HG02884 (cell line): ENCODE measurements at regions not wholly inside any gene's neighbourhood (a gene's known extent, or its start where the extent isn't known, plus 50 kb on each side); places are given as distances from the start of the nearest gene placed in this dataset.

Experiments used
- ATAC-seq: cut with Tn5 transposase; IDR thresholded peaks from one replicate; pipeline ENCODE4 v1.9.1; 2021; ENCODE audit warnings: mild to moderate bottlenecking, moderate library complexity; ENCODE audit not compliant: unreplicated experiment

DNA sequence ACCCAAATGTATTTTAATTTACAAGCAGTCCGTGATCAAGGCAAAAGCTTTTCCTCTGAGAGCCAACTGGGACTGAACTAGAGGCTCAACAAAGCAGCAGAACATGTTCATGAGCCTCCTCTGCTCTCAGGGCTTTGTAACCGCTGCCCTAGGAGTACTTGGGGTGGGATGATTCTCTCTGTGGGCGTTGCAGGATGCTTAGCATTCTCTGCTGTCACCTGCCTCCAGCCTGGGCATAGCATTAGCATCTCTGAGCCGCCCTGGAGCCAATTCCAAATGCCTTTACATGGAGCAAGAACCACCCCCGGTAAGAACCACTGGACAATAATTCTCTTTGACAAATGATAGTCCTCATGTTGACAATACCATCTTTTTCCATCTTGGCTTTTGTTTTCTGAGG, 237.6 kb upstream of the CDH4 start:
- ATAC-seq, result no peak

DNA sequence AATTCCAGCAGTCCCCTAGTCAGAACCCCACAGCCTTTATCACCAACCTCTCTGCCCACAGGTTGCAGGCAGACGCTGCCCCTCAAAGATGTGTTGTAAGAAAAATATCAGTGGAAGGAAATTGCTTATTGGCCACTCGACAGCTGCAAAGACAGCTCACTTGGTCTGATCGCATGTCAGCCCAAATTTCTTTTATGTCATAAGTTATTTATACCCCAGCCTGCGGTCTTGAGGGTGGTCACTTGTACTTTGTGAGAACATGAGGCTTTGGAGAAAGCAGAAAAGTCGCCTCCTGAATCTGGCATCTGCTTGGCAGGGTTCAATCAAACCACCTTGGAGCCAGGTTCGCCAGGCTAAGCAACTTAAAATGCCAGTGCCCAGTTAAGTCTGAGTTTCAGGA, 236.5 kb upstream of the CDH4 start:
- no peak for ATAC-seq

DNA sequence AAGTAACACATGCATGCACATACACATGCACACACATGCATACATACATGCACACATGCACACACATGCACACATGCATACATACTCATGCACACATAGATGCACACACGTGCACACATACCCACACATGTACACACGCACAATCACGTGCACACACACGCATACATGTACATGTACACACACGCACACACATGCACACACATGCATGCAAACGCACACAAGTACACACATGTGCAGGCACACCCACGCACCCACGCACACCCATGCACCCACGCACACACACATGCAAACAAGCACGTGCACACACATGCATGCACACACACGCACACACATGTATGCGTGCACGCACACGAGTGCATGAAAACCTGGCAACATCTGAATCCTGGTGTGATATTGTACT, 232.7 kb upstream of the CDH4 start:
- no peak for ATAC-seq

DNA sequence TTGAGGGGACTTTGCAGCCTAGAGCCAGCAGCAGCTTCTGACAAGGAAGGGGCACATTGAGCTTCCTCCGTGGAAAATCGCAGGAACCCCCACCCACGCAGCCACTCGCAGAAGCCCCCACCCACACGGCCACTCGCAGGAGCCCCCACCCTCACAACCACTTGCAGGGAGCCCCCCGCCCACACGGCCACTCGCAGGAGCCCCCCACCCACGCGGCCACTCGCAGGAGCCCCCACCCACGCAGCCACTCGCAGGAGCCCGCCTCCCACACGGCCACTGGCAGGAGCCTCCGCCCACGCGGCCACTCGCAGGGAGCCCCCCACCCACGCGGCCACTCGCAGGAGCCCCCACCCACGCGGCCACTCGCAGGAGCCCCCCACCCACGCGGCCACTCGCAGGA, 228.4 kb upstream of the CDH4 start:
- ATAC-seq, result no peak

DNA sequence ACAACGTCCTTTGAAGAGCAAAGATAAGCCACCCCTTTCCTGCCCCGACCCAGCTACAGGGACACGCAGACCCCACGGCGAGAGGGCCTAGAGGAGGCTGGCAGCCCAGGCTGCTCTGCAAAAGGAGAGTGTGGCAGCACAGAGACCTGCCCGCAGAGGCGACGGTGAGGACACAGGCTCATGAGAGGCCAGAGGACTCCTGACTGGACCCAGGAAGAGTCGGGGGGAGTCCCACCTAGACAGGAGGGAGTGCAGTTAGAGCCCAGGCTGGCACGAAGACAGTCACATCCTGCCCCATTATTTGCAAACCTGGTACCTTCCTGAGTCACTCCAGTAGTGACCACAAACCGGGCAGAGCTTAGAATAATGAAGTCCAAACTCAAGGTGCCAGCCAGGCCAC, 227.7 kb upstream of the CDH4 start:
- no peak for ATAC-seq

DNA sequence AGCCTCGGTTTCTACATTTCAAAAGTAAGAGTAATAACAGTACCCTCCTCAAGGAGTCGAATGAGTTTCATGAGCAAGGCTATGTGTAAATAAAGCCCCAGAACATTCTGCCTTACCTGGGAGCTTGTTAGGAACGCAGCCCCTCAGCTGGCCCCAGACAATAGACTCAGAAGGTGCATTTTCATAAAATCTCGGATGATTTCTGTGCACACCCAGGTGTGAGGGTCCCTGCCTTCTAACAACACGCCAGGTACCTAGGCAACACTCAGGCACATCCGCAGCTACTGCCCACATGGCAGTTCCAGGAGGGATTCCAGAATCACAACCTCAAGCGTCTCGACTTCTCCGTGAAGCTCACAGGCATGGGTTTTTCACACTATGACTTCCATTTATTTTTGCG, 226.5 kb upstream of the CDH4 start:
- no peak for ATAC-seq

DNA sequence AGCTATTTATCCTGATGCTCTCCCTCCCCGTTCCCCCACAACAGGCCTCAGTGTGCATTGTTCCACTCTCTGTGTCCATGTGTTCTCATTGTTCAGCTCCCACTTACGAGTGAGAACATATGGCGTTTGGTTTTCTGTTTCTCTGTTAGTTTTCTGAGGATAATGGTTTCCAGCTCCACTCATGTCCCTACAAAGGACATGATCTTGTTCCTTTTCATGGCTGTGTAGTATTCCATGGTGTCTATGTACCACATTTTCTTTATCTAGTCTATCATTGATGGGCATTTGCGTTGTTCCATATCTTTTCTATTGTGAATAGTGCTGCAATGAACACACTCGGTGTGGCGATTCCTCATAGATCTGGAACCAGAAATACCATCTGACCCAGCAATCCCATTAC, 225.9 kb upstream of the CDH4 start:
- no peak for ATAC-seq

DNA sequence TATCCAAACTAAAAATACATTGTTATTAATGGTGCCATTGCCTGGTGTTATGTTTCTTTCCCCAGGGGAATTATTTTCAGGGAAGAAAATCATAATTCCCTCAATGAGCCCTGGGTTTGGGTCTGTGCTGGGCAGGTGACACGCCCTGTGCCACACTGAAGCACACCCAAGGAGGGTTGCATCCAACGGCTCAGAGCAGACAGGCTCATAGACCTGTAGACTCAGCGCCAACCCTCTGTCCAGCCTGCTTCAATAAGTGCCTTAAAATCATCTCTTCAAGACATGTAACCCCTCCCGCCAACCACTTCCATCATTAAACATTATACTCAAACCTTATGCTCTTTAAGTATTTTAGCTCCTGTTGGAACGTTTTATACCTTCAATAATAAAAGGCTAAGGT, 225.3 kb upstream of the CDH4 start:
- no peak for ATAC-seq

DNA sequence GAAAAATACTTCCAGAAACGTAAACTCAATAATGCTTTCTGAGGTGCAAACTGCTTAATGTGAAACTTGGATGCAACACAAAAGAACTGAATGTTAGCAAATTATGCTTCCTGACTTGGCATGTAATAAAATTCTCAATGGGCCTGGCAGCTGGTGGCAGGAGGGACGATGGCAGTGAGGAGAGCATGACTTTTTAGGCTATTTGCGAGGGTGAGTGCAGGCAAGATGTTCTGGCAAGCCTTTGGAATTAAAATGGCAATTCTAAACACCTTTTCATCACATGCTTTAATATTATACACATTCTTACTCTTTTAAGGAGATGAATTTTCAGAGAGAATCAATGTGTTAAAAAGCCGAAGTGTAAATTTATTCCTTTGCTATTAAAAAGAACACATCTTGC, 224.8 kb upstream of the CDH4 start:
- no peak for ATAC-seq

DNA sequence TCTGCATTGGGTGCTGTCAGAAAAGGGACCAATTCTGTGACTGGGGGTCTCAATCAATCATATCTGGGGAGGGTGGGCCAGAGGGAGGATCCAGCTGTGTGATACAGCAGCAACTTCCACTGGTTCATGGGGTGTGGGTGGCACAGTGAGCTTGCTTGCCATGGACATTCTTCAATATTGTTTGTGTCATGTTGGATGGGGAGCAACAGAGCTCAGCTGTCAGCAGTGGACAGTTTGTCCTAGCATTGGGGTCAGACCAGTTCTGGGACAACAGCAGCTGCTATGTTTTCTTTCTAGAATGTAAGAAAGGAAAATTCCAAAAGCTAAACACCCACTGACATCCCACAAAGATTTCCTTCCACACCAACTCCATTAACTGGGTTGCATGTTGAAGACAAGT, 221.9 kb upstream of the CDH4 start:
- no peak for ATAC-seq

DNA sequence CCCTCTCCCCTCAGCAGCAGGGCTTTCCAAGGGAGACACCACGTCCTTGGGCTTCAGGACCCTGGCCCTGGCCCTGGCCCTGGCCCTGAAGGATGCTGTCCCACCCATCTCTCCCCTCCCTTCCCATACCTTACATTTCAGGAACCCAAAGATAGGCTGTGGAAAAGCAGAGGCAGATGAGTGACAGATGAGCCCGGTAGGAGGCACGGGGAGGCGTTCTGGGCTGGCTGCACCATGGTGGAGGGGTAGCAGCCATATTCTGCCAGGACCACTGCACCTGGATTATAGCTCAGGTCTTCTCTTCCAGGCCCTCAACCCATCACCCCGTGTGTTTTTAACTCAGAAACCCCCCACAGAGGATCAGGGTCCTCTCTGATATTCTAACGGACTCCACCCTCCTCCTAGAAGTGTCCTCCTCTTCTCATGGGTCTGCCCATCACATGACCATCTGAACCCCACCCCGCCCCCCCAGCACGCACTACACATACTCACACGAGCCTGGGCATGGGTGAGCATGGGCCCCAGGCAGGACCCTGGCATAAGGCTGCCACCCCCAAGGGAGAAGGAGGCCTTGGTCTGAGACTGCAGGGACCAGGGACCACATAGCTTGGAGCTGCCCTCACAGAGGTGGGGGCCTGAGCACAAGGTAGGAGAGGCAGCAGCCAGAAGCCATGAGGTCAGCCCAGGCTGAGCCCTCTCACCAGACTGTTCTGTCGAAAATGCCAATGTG, 220.8 kb upstream of the CDH4 start:
- ATAC-seq, result no peak

DNA sequence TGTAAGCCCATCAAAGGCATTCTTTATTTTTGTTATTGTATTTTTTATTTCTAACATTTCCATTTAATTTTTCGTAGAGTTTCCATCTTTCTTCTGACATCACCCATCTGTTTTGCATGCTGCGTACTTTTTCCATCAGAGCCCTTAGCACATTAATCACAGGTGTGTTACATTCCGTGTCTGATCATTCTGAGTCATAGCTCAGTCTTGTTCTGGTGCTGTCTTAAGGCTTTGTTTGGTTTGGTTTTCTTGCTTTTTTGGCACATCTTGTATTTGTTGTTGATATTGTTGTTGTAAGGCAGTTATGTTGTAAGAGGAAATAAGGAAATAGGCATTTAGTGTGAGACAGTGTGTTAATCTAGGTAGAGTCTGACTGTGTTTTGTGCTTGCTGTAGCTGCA, 214.6 kb upstream of the CDH4 start:
- ATAC-seq, result no peak

DNA sequence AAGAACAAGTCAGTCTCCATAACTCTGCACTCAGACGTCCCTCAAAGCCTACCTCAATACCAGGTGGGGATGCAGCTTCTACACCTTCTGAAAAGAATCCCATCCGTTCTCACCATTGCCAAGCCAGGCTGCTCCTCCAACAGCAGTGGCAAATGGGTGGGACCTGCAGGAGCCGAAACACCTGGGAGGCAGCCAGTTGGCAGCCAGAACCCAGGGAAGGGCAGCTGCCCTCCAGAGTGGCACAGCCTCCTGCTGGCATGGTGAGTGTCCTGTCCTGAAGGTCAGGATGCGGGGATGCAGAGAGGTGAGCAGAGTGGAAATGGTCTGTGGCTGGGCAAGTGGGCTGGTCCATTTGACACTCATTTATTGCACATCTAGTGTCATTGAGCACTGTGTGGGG, 210.6 kb upstream of the CDH4 start:
- ATAC-seq, result no peak

DNA sequence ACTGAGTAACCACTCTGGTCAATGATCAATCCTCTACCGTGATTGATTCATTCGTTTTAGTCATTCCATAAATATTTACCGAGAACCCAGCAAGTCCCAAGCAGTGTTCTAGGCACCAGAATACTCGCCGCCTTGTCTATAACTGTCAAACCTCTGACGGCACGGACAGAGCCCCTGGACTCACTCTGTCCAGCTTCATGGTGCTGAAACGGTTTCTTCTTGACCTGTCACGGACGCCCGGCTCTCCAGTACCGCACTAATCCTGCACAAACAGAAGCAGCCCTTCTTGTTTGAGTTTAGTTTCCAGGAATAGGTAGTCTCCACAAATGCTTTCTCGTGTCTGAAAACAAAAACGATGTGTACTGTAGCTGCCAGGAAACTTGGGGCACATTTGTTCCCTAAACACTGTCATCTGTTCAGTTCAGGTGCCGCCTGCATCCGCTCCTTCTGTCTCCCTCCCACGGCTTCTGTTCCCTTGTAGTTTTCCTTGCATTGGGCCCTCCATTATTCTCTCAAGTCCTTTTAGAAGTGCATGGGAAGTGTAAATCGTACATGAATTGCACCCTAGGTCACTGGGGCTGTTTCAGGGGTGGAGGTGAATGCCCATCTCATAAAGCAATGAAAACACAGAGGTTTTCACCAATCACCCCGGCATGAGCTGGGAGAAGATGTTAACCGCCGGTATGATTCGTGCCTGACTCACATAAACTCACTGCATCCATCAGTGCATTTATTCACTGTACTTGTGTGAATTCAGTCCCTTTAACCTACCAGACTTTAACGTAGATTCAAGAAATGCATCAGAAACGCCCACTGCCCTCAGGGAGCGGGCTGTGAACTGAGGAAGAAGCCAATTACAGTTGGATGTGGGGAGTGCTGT, 209.3 kb upstream of the CDH4 start:
- ATAC-seq, result no peak

DNA sequence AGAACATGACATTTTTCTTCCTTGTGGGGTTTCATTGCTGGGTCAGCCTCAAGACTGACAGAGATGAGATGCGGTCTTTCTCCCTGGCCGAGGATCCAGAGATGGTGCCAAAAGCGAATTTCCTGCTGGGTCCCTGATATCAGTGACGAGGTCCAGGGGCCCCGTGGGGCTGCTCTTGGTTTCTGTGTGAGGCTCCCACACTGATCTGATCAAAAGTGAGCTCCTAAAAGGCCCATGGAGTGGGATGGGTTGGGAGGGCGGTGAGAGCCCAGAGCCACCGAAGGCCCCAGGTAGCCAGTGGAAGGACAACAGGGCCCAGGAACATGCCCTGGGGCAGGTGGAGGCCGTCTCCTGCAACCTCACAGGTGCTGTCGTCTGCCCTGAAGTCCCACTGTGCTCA, 208.4 kb upstream of the CDH4 start:
- ATAC-seq, result no peak

DNA sequence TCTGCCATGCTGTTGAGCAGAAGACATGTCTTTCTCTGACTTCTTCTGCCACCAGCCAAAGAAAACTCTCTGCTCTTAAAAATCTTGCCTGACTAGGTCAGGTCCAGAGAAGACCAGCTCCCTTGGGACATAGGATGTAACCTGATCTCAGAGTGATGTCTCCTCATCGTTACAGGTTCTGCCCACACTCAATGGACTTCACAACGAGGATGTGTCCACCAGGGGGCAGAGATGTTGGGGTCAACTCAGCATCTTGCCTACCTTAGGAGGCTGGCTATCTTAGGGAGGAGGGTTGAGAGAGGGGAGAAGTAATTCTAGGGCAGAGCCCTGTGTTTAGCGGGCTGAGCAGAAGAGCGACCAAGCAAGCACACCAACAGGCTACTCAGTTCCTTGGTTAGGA, 207.6 kb upstream of the CDH4 start:
- ATAC-seq, result no peak

DNA sequence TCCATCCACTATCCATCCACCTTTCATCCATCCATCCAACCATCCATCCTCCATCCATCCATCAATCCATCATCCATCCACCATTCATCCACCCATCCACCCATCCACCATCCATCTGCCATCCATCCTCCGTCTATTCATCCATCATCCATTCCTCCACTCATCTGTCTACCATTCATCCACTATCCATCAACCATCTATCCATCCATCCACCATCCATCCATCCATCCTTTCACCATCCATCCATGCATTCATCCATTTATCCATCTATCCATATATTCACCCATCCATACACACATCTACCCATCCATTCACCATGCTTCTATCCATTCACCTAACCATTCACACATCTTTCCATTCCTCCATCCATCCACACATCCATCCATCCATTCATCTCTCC, 207.0 kb upstream of the CDH4 start:
- ATAC-seq, result no peak

DNA sequence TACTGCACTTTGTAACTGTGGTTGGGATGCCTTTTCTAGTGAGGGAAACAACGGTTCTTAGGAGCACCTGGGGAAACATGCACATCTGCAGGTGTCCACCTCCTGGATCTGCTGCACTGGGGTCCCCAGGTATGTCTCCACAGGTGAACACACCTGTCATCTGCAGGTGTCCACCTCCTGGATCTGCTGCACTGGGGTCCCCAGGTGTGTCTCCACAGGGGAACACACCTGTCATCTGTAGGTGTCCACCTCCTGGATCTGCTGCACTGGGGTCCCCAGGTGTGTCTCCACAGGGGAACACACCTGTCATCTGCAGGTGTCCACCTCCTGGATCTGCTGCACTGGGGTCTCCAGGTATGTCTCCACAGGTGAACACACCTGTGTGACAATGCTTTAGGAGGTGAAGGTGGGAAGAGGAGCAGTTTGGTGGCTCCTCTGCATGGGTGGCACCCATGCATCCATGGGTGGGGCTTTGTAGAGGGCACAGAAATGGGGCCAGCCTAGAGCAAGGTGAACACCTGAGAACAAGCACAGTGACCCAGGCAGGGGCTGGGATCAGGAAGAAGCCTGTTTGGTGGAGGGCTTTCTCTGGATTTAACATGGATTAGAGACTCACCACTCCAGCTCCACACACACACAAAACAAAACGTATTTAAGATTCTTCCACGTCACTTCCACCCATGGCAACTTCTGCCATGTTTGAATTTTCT, 206.0 kb upstream of the CDH4 start:
- ATAC-seq, result no peak

DNA sequence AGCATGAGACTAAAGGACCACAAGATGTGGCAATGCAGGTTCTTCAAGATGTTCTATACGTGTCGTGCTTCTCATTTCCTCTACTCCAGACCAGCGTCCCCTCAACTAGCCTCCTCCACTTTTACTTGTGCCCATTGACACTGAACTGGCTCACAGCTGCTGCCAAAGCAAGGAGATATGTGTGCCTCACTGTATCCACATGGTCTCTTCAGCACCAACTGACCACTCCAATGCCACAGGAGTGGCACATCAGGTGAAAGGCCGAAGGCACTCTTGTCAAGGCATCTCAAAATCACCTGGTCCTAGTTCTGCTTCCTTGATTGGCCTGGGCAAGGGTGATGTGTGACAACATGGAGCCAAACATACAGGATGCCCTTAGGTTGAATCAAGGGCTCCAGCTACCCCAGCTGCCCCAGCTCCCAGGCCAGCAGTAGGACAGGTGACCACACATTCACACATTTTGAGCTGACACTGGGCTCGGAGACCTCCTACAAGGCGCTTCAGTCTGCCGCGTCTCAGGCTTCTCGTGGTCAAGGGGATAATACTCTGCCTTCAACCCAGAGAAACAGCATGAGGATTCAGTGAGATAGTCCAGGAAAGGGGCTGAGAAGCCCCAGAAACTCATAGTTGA, 205.2 kb upstream of the CDH4 start:
- ATAC-seq, result no peak

DNA sequence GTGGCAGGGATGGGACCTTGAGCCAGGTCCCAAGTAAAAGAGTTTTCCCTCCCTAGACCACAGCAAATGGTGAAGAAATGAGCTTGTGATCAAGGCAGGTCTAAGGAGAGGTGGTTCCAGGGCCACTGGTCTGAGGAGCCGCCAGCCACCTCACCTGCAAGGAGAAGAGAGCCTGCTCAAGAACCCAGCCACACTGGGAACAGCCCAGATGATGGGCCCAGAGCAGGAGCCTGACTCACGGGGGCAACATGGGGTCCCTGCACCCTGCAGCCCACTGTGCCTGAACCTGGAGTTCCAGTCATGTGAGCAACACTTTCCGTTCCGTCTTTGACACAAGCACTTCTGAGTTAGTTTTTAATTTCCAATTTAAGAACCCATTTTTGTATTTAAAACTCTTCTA, 204.5 kb upstream of the CDH4 start:
- ATAC-seq, result no peak

DNA sequence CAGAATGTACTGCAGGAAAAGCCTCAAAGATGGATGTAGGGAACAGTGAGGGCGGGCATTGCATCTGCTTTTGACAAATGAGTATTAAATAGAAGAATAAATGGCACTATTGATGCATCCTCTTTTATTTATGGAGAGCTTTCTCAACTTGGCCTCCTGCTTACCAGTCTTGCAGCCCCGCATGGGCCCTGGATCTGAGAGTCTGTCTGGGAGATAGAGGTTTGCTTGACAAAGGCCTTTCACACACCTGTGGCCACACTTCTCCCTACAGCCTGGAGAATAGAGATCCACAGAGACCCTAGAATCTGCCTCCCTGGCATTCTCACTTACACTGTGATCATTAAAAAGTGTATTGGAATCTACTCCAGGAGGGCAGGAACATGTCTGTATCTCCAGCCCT, 203.8 kb upstream of the CDH4 start:
- ATAC-seq, result no peak
